Heart right ventricle (tissue), 16 donors: ENCODE measurements at regions not wholly inside any gene's neighbourhood (a gene's known extent, or its start where the extent isn't known, plus 50 kb on each side); places are given as distances from the start of the nearest gene placed in this dataset.

Experiments
- ATAC-seq, 8 donors: fragments of 200-7000 bp; cut with Tn5 transposase; one replicate each; pipeline ENCODE4 v1.9.1; 2020; ENCODE audit warnings: mild to moderate bottlenecking in 8 of 8, moderate library complexity in 8 of 8, moderate number of reproducible peaks in 1 of 8
- DNase-seq, 2 donors: peaks; one replicate each; pipeline ENCODE4 v3.0.0-alpha.2; 2020
- H3K27ac ChIP-seq, 10 donors: fragments of 200-600 bp; sonication (generic) in 2 of 10; one replicate each; pipeline versions ENCODE4 v1.5.0 to v1.8.0; 2020 to 2022; ENCODE audit warnings: mild to moderate bottlenecking in 3 of 10
- H3K27me3 ChIP-seq, 7 donors: fragments of 200-600 bp; one replicate each; pipeline ENCODE4 v1.8.0; 2021 to 2022; ENCODE audit warnings: mild to moderate bottlenecking in 2 of 7
- H3K36me3 ChIP-seq, 9 donors: fragments of 200-600 bp; sonication (generic) in 1 of 9; one replicate each; pipeline versions ENCODE4 v1.5.0 to v1.8.0; 2020 to 2022; ENCODE audit warnings: mild to moderate bottlenecking in 2 of 9
- H3K4me1 ChIP-seq, 9 donors: fragments of 200-600 bp; sonication (generic) in 1 of 9; one replicate each; pipeline versions ENCODE4 v1.5.0 to v1.8.0; 2020 to 2022; ENCODE audit warnings: mild to moderate bottlenecking in 4 of 9
- H3K4me3 ChIP-seq, 10 donors: fragments of 200-600 bp; sonication (generic) in 2 of 10; one replicate each; pipeline versions ENCODE4 v1.5.0 to v1.8.0; 2020 to 2022; ENCODE audit warnings: mild to moderate bottlenecking in 7 of 10, moderate library complexity in 2 of 10
- H3K9me3 ChIP-seq, 11 donors: fragments of 200-600 bp in 10 of 11; sonication (generic) in 2 of 11; one replicate each; pipeline versions ENCODE4 v1.5.0 to v1.8.0; 2013 to 2022; ENCODE audit warnings: mild to moderate bottlenecking in 2 of 11, control low read depth in 1 of 11, moderate library complexity in 1 of 11
- WGBS, 2 donors: extraction: QIAGEN DNeasy Blood & Tissue Kit; methylation state at CpG; one replicate each; pipeline ENCODE4 v1.1.7; 2013; ENCODE audit warnings: inconsistent platforms in 1 of 2; 5-methylcytosine and 5-hydroxymethylcytosine counted together
- intact Hi-C, 10 donors: fragments of 100-400 bp; cut with DNase I; formaldehyde crosslinking; loops; one replicate each; pipeline versions ENCODE4 v1.11.1 to v1.14.2; 2022
- TF ChIP-seq, protein P1 (sequence below), 9 donors: fragments of 200-600 bp; sonication (generic) in 2 of 9; IDR thresholded peaks; one replicate each; pipeline versions ENCODE4 v1.5.0 to v1.8.0; 2021 to 2022; ENCODE audit warnings: antibody characterized with exemption in 9 of 9, mild to moderate bottlenecking in 5 of 9, moderate library complexity in 1 of 9
- donor health status: Arrhythmogenic right ventricular cardiomyopathy.
- donor health status: ischemic (EF 13 %, LVEDD 7.1; RV severe dilation, severe dysfunction).
- donor health status: healthy with polysubstance abuse.
- donor health status: DM: no; HTN: yes; CAD: no.
- donor health status: DM: no; HTN: no; CAD: no.
- donor health status: ischemic (EF 25% LVEDD 6.9; RV normal size, moderate dysfunction).
- donor health status: ischemic (EF 25% LVEDD 5.7; RV mildly dilated, moderate dysfunction).
- donor health status: healthy.
- donor health status: DM: yes; HTN: yes; CAD: no.
- donor health status: Ischemic cardiomyopathy.
- donor health status: ischemic (EF 35%, LVEDD 5.7; RV mildly dilated, moderate dysfunction).
- donor health status: nonischemic (EF 11% LVEDD 7.7; RV severe dilation, severe dysfunction).
- donor health status: DM: yes; HTN: yes; CAD: no.
- donor health status: PGD.
- donor health status: ischemic (EF 29% LVEDD 5.4; RV normal size, mild dysfunction).
- donor health status: nonischemic (EF 23%, LVEDD 6.1; RV moderate dilation, normal function).

- H3K9me3 ChIP-seq: no peaks in the 10 kb centered on the region
- TF ChIP-seq, protein P1, sequence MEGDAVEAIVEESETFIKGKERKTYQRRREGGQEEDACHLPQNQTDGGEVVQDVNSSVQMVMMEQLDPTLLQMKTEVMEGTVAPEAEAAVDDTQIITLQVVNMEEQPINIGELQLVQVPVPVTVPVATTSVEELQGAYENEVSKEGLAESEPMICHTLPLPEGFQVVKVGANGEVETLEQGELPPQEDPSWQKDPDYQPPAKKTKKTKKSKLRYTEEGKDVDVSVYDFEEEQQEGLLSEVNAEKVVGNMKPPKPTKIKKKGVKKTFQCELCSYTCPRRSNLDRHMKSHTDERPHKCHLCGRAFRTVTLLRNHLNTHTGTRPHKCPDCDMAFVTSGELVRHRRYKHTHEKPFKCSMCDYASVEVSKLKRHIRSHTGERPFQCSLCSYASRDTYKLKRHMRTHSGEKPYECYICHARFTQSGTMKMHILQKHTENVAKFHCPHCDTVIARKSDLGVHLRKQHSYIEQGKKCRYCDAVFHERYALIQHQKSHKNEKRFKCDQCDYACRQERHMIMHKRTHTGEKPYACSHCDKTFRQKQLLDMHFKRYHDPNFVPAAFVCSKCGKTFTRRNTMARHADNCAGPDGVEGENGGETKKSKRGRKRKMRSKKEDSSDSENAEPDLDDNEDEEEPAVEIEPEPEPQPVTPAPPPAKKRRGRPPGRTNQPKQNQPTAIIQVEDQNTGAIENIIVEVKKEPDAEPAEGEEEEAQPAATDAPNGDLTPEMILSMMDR (IDR thresholded peaks at IDR 0.05): no peak
- no peaks in the 10 kb centered on the region for H3K4me1 ChIP-seq
- intact Hi-C loops: no loop called here
- DNase-seq: no peak
- no peaks in the 10 kb centered on the region for H3K36me3 ChIP-seq
- no peaks in the 10 kb centered on the region for H3K27me3 ChIP-seq
- H3K4me3 ChIP-seq: no peak overlapping the region
- no peak overlapping the region for H3K27ac ChIP-seq
- 10 to 15% methylated on average over 1 of the region's 1 CpG for WGBS, 2 donors
- ATAC-seq: no peak
These were observed 172.7 kb upstream of the NLGN4Y start for GRCh38 chrY:14351590-14351989.

- TF ChIP-seq, protein P1 (IDR thresholded peaks at IDR 0.05): no peak
- Histone ChIP-seq H3K27ac (no peak overlapping the region), H3K27me3 (no peaks in the 10 kb centered on the region), H3K4me3 (no peak overlapping the region), H3K36me3 (no peaks in the 10 kb centered on the region), H3K9me3 (no peaks in the 10 kb centered on the region), H3K4me1 (no peaks in the 10 kb centered on the region)
- no peak for ATAC-seq
- no peak for DNase-seq
- intact Hi-C loops: no loop called here
- WGBS, 2 donors: 39 to 77% methylated on average over 2 of the region's 2 CpGs
These were observed 168.2 kb upstream of the NLGN4Y start for GRCh38 chrY:14356154-14356553.

- Histone ChIP-seq H3K36me3 (no peaks in the 10 kb centered on the region), H3K27me3 (no peaks in the 10 kb centered on the region), H3K27ac (no peak overlapping the region), H3K4me1 (no peaks in the 10 kb centered on the region), H3K9me3 (no peaks in the 10 kb centered on the region), H3K4me3 (no peak overlapping the region)
- ATAC-seq (no peak), DNase-seq (no peak)
- intact Hi-C loops: no loop called here
- TF ChIP-seq, protein P1 (IDR thresholded peaks at IDR 0.05): no peak
These were observed 163.4 kb upstream of the NLGN4Y start for GRCh38 chrY:14360748-14361500.

DNA sequence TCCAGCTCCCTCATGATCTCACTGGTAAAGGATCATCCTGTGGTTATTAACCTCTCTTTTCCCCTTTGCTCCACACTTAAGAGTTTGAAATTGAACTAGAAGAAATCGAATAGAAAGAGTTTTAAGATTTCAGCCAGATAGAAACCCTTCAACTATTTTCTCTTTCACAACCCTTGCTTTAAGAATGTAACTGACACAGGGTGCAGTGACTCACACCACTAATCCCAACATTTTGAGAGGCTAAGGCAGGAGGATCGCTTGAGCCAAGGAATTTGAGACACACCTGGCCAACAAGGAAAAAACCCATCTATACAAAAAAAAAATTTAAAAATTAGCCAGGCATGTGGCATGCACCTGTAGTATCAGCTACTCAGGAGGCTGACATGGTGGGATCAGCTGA, 150.7 kb upstream of the NLGN4Y start:
- TF ChIP-seq, protein P1 (IDR thresholded peaks at IDR 0.05): no peak
- H3K9me3 ChIP-seq: no peaks in the 10 kb centered on the region
- no peaks in the 10 kb centered on the region for H3K27me3 ChIP-seq
- H3K36me3 ChIP-seq: no peaks in the 10 kb centered on the region
- intact Hi-C loops: no loop called here
- WGBS, 2 donors: 71 to 83% methylated on average over 2 of the region's 2 CpGs
- H3K4me3 ChIP-seq: no peak overlapping the region
- H3K27ac ChIP-seq: no peak overlapping the region
- no peak for DNase-seq
- no peak for ATAC-seq
- no peaks in the 10 kb centered on the region for H3K4me1 ChIP-seq
